Psoas muscle (tissue), 7 donors: ENCODE measurements at regions not wholly inside any gene's neighbourhood (a gene's known extent, or its start where the extent isn't known, plus 50 kb on each side); places are given as distances from the start of the nearest gene placed in this dataset.

Experiments used
- ATAC-seq, 4 donors: fragments of 200-7000 bp; cut with Tn5 transposase; one replicate each; pipeline ENCODE4 v1.9.1; 2020; ENCODE audit warnings: moderate library complexity in 3 of 4, mild to moderate bottlenecking in 2 of 4
- DNase-seq, 2 donors: peaks; one replicate each; pipeline ENCODE4 v3.0.0-alpha.2; 2020
- H3K27ac ChIP-seq: fragments of 200-600 bp; one replicate; pipeline ENCODE4 v1.8.0; 2022
- H3K27me3 ChIP-seq, 3 donors: fragments of 200-600 bp in 1 of 3; one replicate each; pipeline versions ENCODE4 v1.6.1 to v1.8.0; 2013 to 2022; ENCODE audit warnings: low read length in 2 of 3, mild to moderate bottlenecking in 2 of 3, moderate library complexity in 1 of 3; ENCODE audit not compliant: insufficient read depth in 3 of 3
- H3K36me3 ChIP-seq, 2 donors: fragments of 200-600 bp in 1 of 2; one replicate each; pipeline versions ENCODE4 v1.6.1 to v1.8.0; 2013 to 2022; ENCODE audit warnings: low read depth in 1 of 2, mild to moderate bottlenecking in 1 of 2, moderate library complexity in 1 of 2; ENCODE audit not compliant: insufficient read depth in 1 of 2
- H3K4me1 ChIP-seq: fragments of 200-600 bp; one replicate; pipeline ENCODE4 v1.8.0; 2022
- H3K4me3 ChIP-seq: fragments of 200-600 bp; one replicate; pipeline ENCODE4 v1.8.0; 2022; ENCODE audit warnings: mild to moderate bottlenecking
- H3K9me3 ChIP-seq: fragments of 200-600 bp; one replicate; pipeline ENCODE4 v1.8.0; 2022
- WGBS, 3 donors: extraction: QIAGEN DNeasy Blood & Tissue Kit; methylation state at CpG; one replicate each; pipeline versions ENCODE4 v1.1.6 to v1.1.7; 2013; 5-methylcytosine and 5-hydroxymethylcytosine counted together
- intact Hi-C, 2 donors: fragments of 100-400 bp; cut with DNase I; formaldehyde crosslinking; loops; one replicate each; pipeline versions ENCODE4 v1.11.0 to v1.14.2; 2022
- TF ChIP-seq, protein P1 (sequence below): fragments of 200-600 bp; IDR thresholded peaks from one replicate; pipeline ENCODE4 v1.8.0; 2022; ENCODE audit warnings: antibody characterized with exemption
- donor health status: healthy with polysubstance abuse.
- donor health status: DM: no; HTN: no; CAD: no; lungs with moderate emphysema.
- donor health status: Bipolar disorder and iron deficiency.
- donor health status: healthy.
- donor health status: DM: yes; HTN: yes; CAD: no.
- donor health status: DM: no; HTN: no; CAD: no.
- donor health status: DM: yes; HTN: yes; CAD: no.

- no peaks in the 10 kb centered on the region for H3K9me3 ChIP-seq
- intact Hi-C loops, result no loop called here
- H3K4me1 ChIP-seq, result no peaks in the 10 kb centered on the region
- WGBS, 3 donors, result 80 to 87% (median 83%) methylated on average over 6 of the region's 6 CpGs
- no peak for ATAC-seq
- no peak overlapping the region for H3K4me3 ChIP-seq
- no peak for DNase-seq
- H3K27me3 ChIP-seq, result no peaks in the 10 kb centered on the region
- no peaks in the 10 kb centered on the region for H3K36me3 ChIP-seq
- TF ChIP-seq, protein P1, sequence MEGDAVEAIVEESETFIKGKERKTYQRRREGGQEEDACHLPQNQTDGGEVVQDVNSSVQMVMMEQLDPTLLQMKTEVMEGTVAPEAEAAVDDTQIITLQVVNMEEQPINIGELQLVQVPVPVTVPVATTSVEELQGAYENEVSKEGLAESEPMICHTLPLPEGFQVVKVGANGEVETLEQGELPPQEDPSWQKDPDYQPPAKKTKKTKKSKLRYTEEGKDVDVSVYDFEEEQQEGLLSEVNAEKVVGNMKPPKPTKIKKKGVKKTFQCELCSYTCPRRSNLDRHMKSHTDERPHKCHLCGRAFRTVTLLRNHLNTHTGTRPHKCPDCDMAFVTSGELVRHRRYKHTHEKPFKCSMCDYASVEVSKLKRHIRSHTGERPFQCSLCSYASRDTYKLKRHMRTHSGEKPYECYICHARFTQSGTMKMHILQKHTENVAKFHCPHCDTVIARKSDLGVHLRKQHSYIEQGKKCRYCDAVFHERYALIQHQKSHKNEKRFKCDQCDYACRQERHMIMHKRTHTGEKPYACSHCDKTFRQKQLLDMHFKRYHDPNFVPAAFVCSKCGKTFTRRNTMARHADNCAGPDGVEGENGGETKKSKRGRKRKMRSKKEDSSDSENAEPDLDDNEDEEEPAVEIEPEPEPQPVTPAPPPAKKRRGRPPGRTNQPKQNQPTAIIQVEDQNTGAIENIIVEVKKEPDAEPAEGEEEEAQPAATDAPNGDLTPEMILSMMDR, result no peak
- H3K27ac ChIP-seq, result no peak overlapping the region
Observed at GRCh38 chr2:817336-818015, 133.2 kb upstream of the SNTG2 start.

- intact Hi-C loops, result no loop called here
- TF ChIP-seq, protein P1, result no peak
- DNase-seq (no peak), ATAC-seq (no peak)
- Histone ChIP-seq H3K27ac (no peak overlapping the region), H3K27me3 (no peaks in the 10 kb centered on the region), H3K36me3 (no peaks in the 10 kb centered on the region), H3K4me1 (no peaks in the 10 kb centered on the region), H3K4me3 (no peak overlapping the region), H3K9me3 (no peaks in the 10 kb centered on the region)
- 81 to 88% (median 85%) methylated on average over 5 of the region's 5 CpGs for WGBS, 3 donors
Observed at GRCh38 chr2:816278-816677, 134.4 kb upstream of the SNTG2 start.

GRCh38 chr2:810397-810796 lies 133.2 kb upstream of the TMEM18 start:
- ATAC-seq (no peak), DNase-seq (no peak)
- no peaks in the 10 kb centered on the region for H3K27me3 ChIP-seq
- no peak overlapping the region for H3K27ac ChIP-seq
- intact Hi-C loops, result no loop called here
- TF ChIP-seq, protein P1, result no peak
- no peak overlapping the region for H3K4me3 ChIP-seq
- WGBS, 3 donors, result 23 to 33% (median 32%) methylated on average over 1 of the region's 1 CpG
- H3K9me3 ChIP-seq, result no peaks in the 10 kb centered on the region
- no peaks in the 10 kb centered on the region for H3K4me1 ChIP-seq
- no peaks in the 10 kb centered on the region for H3K36me3 ChIP-seq

GRCh38 chr2:807300-807699 lies 130.1 kb upstream of the TMEM18 start:
- Histone ChIP-seq H3K4me3 (no peak overlapping the region), H3K36me3 (no peaks in the 10 kb centered on the region), H3K4me1 (no peaks in the 10 kb centered on the region), H3K9me3 (no peaks in the 10 kb centered on the region), H3K27ac (no peak overlapping the region), H3K27me3 (no peaks in the 10 kb centered on the region)
- ATAC-seq (no peak), DNase-seq (no peak)
- intact Hi-C loops, result no loop called here
- 89 to 91% (median 90%) methylated on average over 6 of the region's 6 CpGs for WGBS, 3 donors
- TF ChIP-seq, protein P1, result no peak

GRCh38 chr2:805664-806063 lies 128.5 kb upstream of the TMEM18 start:
- Histone ChIP-seq H3K27me3 (no peaks in the 10 kb centered on the region), H3K27ac (no peak overlapping the region), H3K4me3 (no peak overlapping the region), H3K4me1 (no peaks in the 10 kb centered on the region), H3K9me3 (no peaks in the 10 kb centered on the region), H3K36me3 (no peaks in the 10 kb centered on the region)
- no peak for DNase-seq
- 63 to 66% (median 64%) methylated on average over 5 of the region's 5 CpGs for WGBS, 3 donors
- no peak for ATAC-seq
- TF ChIP-seq, protein P1, result no peak
- intact Hi-C loops, result no loop called here
